ENCODE measurements at regions not wholly inside any gene's neighbourhood (a gene's known extent, or its start where the extent isn't known, plus 50 kb on each side); places are given as distances from the start of the nearest gene placed in this dataset.

GRCh38 chr4:136713140-136713539, 819.2 kb downstream of the PCDH18 start:
- DNase-seq (ENCODE audit: extremely low spot score, unreplicated experiment): no peak
- H3K27ac Mint-ChIP-seq (ENCODE audit: unreplicated experiment): peak overlapping the region; percentile 31
- H3K36me3 Mint-ChIP-seq (ENCODE audit: unreplicated experiment): no peaks in the 10 kb centered on the region
- no peaks in the 10 kb centered on the region for H3K9me3 Mint-ChIP-seq (ENCODE audit: unreplicated experiment)
- TF ChIP-seq CTCF (IDR thresholded peaks at IDR 0.05): peak; percentile 53
- no peaks in the 10 kb centered on the region for H3K27me3 Mint-ChIP-seq (ENCODE audit: unreplicated experiment)
- peak overlapping the region; percentile 35 for H3K4me3 Mint-ChIP-seq (ENCODE audit: unreplicated experiment)
- peaks cover 13% of the 10 kb centered on the region for H3K4me1 Mint-ChIP-seq (ENCODE audit: unreplicated experiment)

- peaks cover 13% of the 10 kb centered on the region for H3K4me1 Mint-ChIP-seq (ENCODE audit: unreplicated experiment)
- no peak overlapping the region for H3K4me3 Mint-ChIP-seq (ENCODE audit: unreplicated experiment)
- H3K27me3 Mint-ChIP-seq (ENCODE audit: unreplicated experiment): no peaks in the 10 kb centered on the region
- no peak for DNase-seq (ENCODE audit: extremely low spot score, unreplicated experiment)
- no peaks in the 10 kb centered on the region for H3K36me3 Mint-ChIP-seq (ENCODE audit: unreplicated experiment)
- no peaks in the 10 kb centered on the region for H3K9me3 Mint-ChIP-seq (ENCODE audit: unreplicated experiment)
- H3K27ac Mint-ChIP-seq (ENCODE audit: unreplicated experiment): no peak overlapping the region
- no peak for TF ChIP-seq CTCF (IDR thresholded peaks at IDR 0.05)
These were observed 822.4 kb downstream of the PCDH18 start for GRCh38 chr4:136709897-136710296.

- TF ChIP-seq CTCF (IDR thresholded peaks at IDR 0.05): no peak
- peaks cover 3% of the 10 kb centered on the region for H3K4me1 Mint-ChIP-seq (ENCODE audit: unreplicated experiment)
These were observed 825.4 kb downstream of the PCDH18 start for GRCh38 chr4:136706942-136707341.

GRCh38 chr4:136699905-136700304, 832.4 kb downstream of the PCDH18 start:
- H3K27ac Mint-ChIP-seq (ENCODE audit: unreplicated experiment): no peak overlapping the region
- TF ChIP-seq CTCF (IDR thresholded peaks at IDR 0.05): no peak
- H3K4me3 Mint-ChIP-seq (ENCODE audit: unreplicated experiment): no peak overlapping the region
- no peak for DNase-seq (ENCODE audit: extremely low spot score, unreplicated experiment)
- H3K4me1 Mint-ChIP-seq (ENCODE audit: unreplicated experiment): no peaks in the 10 kb centered on the region
- H3K27me3 Mint-ChIP-seq (ENCODE audit: unreplicated experiment): no peaks in the 10 kb centered on the region
- no peaks in the 10 kb centered on the region for H3K9me3 Mint-ChIP-seq (ENCODE audit: unreplicated experiment)
- no peaks in the 10 kb centered on the region for H3K36me3 Mint-ChIP-seq (ENCODE audit: unreplicated experiment)

More at GRCh38 chr4:136706942-136707341, 825.4 kb downstream of the PCDH18 start:
- Mint-ChIP-seq H3K4me3 (ENCODE audit: unreplicated experiment) (no peak overlapping the region), H3K27me3 (ENCODE audit: unreplicated experiment) (no peaks in the 10 kb centered on the region), H3K36me3 (ENCODE audit: unreplicated experiment) (no peaks in the 10 kb centered on the region), H3K27ac (ENCODE audit: unreplicated experiment) (no peak overlapping the region), H3K9me3 (ENCODE audit: unreplicated experiment) (no peaks in the 10 kb centered on the region)
- no peak for DNase-seq (ENCODE audit: extremely low spot score, unreplicated experiment)

GRCh38 chr4:136691607-136692006, 840.7 kb downstream of the PCDH18 start:
- Mint-ChIP-seq H3K36me3 (ENCODE audit: unreplicated experiment) (no peaks in the 10 kb centered on the region), H3K9me3 (ENCODE audit: unreplicated experiment) (no peaks in the 10 kb centered on the region), H3K4me1 (ENCODE audit: unreplicated experiment) (peaks cover 10% of the 10 kb centered on the region), H3K27ac (ENCODE audit: unreplicated experiment) (no peak overlapping the region), H3K27me3 (ENCODE audit: unreplicated experiment) (no peaks in the 10 kb centered on the region), H3K4me3 (ENCODE audit: unreplicated experiment) (no peak overlapping the region)
- DNase-seq (ENCODE audit: extremely low spot score, unreplicated experiment): no peak
- no peak for TF ChIP-seq CTCF (IDR thresholded peaks at IDR 0.05)
